ENCODE measurements at regions not wholly inside any gene's neighbourhood (a gene's known extent, or its start where the extent isn't known, plus 50 kb on each side); places are given as distances from the start of the nearest gene placed in this dataset.
A peak's percentile ranks its signal among the peaks of the same experiment; 100 is the strongest.

DNA sequence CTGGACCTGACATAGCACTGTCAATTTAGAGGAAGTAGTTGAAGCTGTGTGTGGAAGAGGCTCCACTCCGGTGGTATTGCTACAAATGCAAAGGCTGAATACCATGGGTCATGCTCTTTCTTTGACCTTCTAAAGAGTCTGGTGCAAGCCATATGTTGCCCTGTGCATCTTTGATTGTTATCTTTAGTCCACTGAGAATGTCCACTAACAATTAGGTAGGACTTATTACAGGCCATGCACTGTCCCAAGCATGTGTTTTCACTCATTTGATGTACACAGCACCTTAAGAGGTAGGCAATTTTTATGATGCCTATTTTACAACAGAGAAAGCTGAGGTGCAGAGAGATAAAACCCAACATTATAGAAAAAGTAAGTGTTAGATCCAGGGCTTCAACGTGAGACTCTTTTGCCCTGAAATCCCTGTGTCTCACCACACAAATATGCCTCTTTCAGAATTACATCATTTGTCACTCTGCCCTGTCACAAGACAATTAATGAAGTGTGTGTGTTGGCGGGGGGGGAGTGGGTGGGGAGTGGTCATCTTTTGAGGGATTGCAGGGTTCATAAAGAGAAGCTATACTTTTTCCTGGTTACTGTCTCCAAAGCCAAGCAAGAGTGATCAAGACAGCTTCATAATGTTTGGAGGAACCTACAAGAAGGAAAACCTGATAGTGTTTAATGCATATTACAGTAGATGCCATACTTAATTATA lies 637.6 kb upstream of the IGFBP3 start (continued):
- TF ChIP-seq, protein P1, sequence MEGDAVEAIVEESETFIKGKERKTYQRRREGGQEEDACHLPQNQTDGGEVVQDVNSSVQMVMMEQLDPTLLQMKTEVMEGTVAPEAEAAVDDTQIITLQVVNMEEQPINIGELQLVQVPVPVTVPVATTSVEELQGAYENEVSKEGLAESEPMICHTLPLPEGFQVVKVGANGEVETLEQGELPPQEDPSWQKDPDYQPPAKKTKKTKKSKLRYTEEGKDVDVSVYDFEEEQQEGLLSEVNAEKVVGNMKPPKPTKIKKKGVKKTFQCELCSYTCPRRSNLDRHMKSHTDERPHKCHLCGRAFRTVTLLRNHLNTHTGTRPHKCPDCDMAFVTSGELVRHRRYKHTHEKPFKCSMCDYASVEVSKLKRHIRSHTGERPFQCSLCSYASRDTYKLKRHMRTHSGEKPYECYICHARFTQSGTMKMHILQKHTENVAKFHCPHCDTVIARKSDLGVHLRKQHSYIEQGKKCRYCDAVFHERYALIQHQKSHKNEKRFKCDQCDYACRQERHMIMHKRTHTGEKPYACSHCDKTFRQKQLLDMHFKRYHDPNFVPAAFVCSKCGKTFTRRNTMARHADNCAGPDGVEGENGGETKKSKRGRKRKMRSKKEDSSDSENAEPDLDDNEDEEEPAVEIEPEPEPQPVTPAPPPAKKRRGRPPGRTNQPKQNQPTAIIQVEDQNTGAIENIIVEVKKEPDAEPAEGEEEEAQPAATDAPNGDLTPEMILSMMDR (IDR thresholded peaks at IDR 0.05 in 2 of 3, conservative IDR thresholded peaks at IDR 0.05 in 1 of 3; ENCODE audit: borderline replicate concordance in 1 of 3, insufficient read depth in 1 of 3, low read depth in 2 of 3, low read length in 2 of 3): no peak
- TF ChIP-seq, protein P2, sequence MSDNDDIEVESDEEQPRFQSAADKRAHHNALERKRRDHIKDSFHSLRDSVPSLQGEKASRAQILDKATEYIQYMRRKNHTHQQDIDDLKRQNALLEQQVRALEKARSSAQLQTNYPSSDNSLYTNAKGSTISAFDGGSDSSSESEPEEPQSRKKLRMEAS (IDR thresholded peaks at IDR 0.05): no peak
- TF ChIP-seq FOSL1 (IDR thresholded peaks at IDR 0.05; ENCODE audit: low read depth) (no peak), ELF1 (IDR thresholded peaks at IDR 0.05; ENCODE audit: borderline replicate concordance, low read depth) (no peak), SRF (IDR thresholded peaks at IDR 0.05; ENCODE audit: low read depth) (no peak), EZH2phosphoT487 (IDR thresholded peaks at IDR 0.05; ENCODE audit: borderline replicate concordance) (no peak), CEBPB (IDR thresholded peaks at IDR 0.05; ENCODE audit: low read depth) (no peak)
- TF ChIP-seq, protein P3, sequence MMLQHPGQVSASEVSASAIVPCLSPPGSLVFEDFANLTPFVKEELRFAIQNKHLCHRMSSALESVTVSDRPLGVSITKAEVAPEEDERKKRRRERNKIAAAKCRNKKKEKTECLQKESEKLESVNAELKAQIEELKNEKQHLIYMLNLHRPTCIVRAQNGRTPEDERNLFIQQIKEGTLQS (IDR thresholded peaks at IDR 0.05): no peak

DNA sequence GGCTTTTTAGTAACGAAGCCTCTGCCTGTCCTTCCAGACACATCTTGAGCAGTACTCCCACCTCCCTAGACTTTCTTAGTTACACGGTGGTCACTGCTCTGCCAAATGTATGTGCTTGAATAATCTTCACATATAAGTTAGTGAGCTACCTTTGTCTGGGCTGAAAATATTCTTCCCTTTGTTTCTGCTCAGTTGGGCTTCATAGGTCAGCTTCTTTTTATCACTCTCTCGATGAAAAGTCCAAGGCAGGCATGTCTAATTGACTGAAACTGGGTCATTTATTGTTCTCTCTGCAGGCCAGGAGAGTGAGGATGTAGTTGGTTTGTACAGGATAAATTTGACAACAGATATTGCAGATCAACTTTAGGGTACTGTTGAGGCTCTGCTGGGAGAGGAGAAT lies 636.7 kb upstream of the IGFBP3 start:
- Histone ChIP-seq H3K4me3 (replicated peaks in 1 of 2; ENCODE audit: low read depth in 1 of 2, low read length in 2 of 2) (no peak overlapping the region), H3K4me2 (ENCODE audit: low read length) (peak overlapping the region; percentile 45; the same call in 1 of the 2 replicates), H3K9me2 (ENCODE audit: insufficient read depth) (no peaks in the 10 kb centered on the region), H3K4me1 (ENCODE audit: control insufficient read depth in 1 of 2, insufficient read depth in 2 of 2, low read length in 2 of 2) (peaks cover 0 to 32% of the 10 kb centered on the region in 2 experiments; a peak in 2 of 4 replicates), H3K27ac (ENCODE audit: low read depth, low read length) (no peak overlapping the region), H3K9ac (ENCODE audit: low read length) (no peak overlapping the region), H3K79me2 (ENCODE audit: insufficient read depth, low read length) (no peaks in the 10 kb centered on the region), H3K27me3 (ENCODE audit: insufficient read depth, low read length) (no peaks in the 10 kb centered on the region), H4K20me1 (ENCODE audit: insufficient read depth) (no peaks in the 10 kb centered on the region), H2AFZ (ENCODE audit: low read depth, low read length, poor library complexity, severe bottlenecking) (peak overlapping the region; percentile 22), H3K9me3 (ENCODE audit: control insufficient read depth in 1 of 2, insufficient read depth in 1 of 2, low read depth in 1 of 2, low read length in 2 of 2) (no peaks in the 10 kb centered on the region), H3K36me3 (ENCODE audit: control insufficient read depth in 1 of 2, insufficient read depth in 2 of 2, low read length in 2 of 2) (no peaks in the 10 kb centered on the region)
- RAD21 ChIA-PET (ENCODE audit: low non-redundant PET in 1 of 2, low total read pairs in 2 of 2, uncharacterized antibody in 2 of 2, unreplicated experiment in 2 of 2): no interaction called here
- CTCF ChIA-PET: no interaction called here
- intact Hi-C loops (cut with micrococcal nuclease): no loop called here
- TF ChIP-seq EZH2phosphoT487 (IDR thresholded peaks at IDR 0.05; ENCODE audit: borderline replicate concordance) (no peak), TCF7L2 (IDR thresholded peaks at IDR 0.05; ENCODE audit: borderline replicate concordance, extremely low read depth, insufficient read depth, insufficient read length) (no peak), YY1 (IDR thresholded peaks at IDR 0.05; ENCODE audit: extremely low read depth, insufficient replicate concordance, low read depth, low read length) (no peak), CEBPB (IDR thresholded peaks at IDR 0.05; ENCODE audit: low read depth) (no peak), ZFX (IDR thresholded peaks at IDR 0.05) (no peak), ZNF274 (IDR thresholded peaks at IDR 0.05; ENCODE audit: low read depth, low read length) (no peak)
- TF ChIP-seq, protein P3 (IDR thresholded peaks at IDR 0.05): no peak
- TF ChIP-seq, protein P2 (IDR thresholded peaks at IDR 0.05): no peak
- no TSS peak for BruUV-seq (replicated peaks)
- POLR2A ChIA-PET: no interaction called here
- DNase-seq (ENCODE audit: low read depth, low spot score): no peak
- ATAC-seq: no peak
